SK-N-SH (cell line): ENCODE measurements at regions not wholly inside any gene's neighbourhood (a gene's known extent, or its start where the extent isn't known, plus 50 kb on each side); places are given as distances from the start of the nearest gene placed in this dataset.

Source experiments
- CTCF ChIP-seq: fragments of 200-600 bp; sonication (generic); IDR thresholded peaks from 2 replicates; pipeline ENCODE4 v1.6.1; 2017; ENCODE audit warnings: antibody characterized with exemption, mild to moderate bottlenecking, moderate library complexity
- JUND ChIP-seq: IDR thresholded peaks from 2 replicates; pipeline ENCODE4 v1.4.0; 2012
- NRF1 ChIP-seq: IDR thresholded peaks from 2 replicates; pipeline ENCODE4 v1.6.1; 2012; ENCODE audit warnings: low read depth, mild to moderate bottlenecking, low read length
- POLR2AphosphoS5 ChIP-seq: IDR thresholded peaks from 2 replicates; pipeline ENCODE4 v1.6.1; 2012; ENCODE audit warnings: low read depth, low read length
- REST ChIP-seq: IDR thresholded peaks from 2 replicates; pipeline ENCODE4 v1.6.1; 2012; ENCODE audit warnings: mild to moderate bottlenecking, low read depth, low read length, moderate library complexity
- RFX5 ChIP-seq: IDR thresholded peaks from 2 replicates; pipeline ENCODE4 v1.6.1; 2012; ENCODE audit warnings: mild to moderate bottlenecking, improper control_type of control experiment, low read length
- TAF1 ChIP-seq: IDR thresholded peaks from 2 replicates; pipeline ENCODE4 v1.6.1; 2012; ENCODE audit warnings: low read depth, mild to moderate bottlenecking, low read length, moderate library complexity, borderline replicate concordance
- YY1 ChIP-seq: IDR thresholded peaks from 2 replicates; pipeline ENCODE4 v1.4.0; 2012; ENCODE audit warnings: low read depth, mild to moderate bottlenecking
- TF ChIP-seq, protein P1 (sequence below): IDR thresholded peaks from 2 replicates; pipeline ENCODE4 v1.4.0; 2012; ENCODE audit warnings: low read depth
- TF ChIP-seq, protein P2 (sequence below): IDR thresholded peaks from 2 replicates; pipeline ENCODE4 v1.4.0; 2012; ENCODE audit warnings: low read depth, borderline replicate concordance
- TF ChIP-seq, protein P3 (sequence below): IDR thresholded peaks from 2 replicates; pipeline ENCODE4; 2012

GRCh38 chr16:75929046-75929445 lies 202.8 kb upstream of the CPHXL start:
- TF ChIP-seq CTCF (no peak), TAF1 (no peak), POLR2AphosphoS5 (no peak), JUND (no peak), REST (no peak), RFX5 (no peak), YY1 (no peak), NRF1 (no peak)
- TF ChIP-seq, protein P1, sequence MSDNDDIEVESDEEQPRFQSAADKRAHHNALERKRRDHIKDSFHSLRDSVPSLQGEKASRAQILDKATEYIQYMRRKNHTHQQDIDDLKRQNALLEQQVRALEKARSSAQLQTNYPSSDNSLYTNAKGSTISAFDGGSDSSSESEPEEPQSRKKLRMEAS: no peak
- TF ChIP-seq, protein P2, sequence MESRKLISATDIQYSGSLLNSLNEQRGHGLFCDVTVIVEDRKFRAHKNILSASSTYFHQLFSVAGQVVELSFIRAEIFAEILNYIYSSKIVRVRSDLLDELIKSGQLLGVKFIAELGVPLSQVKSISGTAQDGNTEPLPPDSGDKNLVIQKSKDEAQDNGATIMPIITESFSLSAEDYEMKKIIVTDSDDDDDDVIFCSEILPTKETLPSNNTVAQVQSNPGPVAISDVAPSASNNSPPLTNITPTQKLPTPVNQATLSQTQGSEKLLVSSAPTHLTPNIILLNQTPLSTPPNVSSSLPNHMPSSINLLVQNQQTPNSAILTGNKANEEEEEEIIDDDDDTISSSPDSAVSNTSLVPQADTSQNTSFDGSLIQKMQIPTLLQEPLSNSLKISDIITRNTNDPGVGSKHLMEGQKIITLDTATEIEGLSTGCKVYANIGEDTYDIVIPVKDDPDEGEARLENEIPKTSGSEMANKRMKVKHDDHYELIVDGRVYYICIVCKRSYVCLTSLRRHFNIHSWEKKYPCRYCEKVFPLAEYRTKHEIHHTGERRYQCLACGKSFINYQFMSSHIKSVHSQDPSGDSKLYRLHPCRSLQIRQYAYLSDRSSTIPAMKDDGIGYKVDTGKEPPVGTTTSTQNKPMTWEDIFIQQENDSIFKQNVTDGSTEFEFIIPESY: no peak
- TF ChIP-seq, protein P3, sequence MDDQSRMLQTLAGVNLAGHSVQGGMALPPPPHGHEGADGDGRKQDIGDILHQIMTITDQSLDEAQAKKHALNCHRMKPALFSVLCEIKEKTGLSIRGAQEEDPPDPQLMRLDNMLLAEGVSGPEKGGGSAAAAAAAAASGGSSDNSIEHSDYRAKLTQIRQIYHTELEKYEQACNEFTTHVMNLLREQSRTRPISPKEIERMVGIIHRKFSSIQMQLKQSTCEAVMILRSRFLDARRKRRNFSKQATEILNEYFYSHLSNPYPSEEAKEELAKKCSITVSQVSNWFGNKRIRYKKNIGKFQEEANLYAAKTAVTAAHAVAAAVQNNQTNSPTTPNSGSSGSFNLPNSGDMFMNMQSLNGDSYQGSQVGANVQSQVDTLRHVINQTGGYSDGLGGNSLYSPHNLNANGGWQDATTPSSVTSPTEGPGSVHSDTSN: no peak
